NCI-H2029 (cell line): ENCODE measurements at regions not wholly inside any gene's neighbourhood (a gene's known extent, or its start where the extent isn't known, plus 50 kb on each side); places are given as distances from the start of the nearest gene placed in this dataset.

Experiments used
- DNase-seq: peaks from one replicate; lab custom pipeline; 2025; lab: John Stamatoyannopoulos, UW

- DNase-seq: no peak
Measured at GRCh38 chr12:75834591-75834990, 197.0 kb downstream of the PHLDA1 start.

- no peak for DNase-seq
Measured at GRCh38 chr12:75833268-75833667, 198.3 kb downstream of the PHLDA1 start.

DNA sequence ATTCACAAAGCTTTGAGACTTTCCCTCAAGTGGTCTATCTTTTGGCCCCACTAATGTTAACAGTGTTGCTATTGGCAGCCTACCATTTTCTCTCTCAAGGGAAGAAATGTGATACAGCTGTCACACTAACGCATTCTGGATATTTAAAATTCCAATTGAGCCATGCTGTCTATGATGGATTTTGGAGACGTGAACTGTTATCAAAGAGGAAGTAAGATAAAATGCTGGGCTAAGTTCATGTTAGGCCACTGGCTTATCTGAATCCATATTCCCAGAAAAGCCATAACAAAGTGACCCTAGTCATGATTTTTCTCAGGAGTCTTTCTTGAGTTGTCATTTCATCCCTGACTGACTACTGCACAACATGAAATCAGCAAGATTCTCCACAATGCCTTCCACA, 200.2 kb downstream of the PHLDA1 start:
- no peak for DNase-seq

DNA sequence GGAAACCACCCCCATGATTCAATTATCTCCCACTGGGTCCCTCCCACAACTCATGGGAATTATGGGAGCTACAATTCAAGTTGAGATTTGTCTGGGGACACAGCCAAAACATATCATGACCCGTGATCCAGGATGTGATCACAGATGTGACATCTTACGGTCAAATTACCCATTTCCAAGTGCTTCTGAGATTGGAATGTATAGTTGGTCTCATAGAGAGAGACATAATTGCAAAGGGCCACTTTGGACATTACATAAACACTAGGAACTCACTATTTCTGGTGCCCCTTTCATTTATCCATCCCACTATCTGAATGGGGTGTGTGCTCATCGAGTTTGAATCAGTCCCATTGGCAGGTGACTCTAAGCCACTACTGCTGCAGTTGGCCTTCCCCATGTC, 204.5 kb downstream of the PHLDA1 start:
- DNase-seq: no peak

DNA sequence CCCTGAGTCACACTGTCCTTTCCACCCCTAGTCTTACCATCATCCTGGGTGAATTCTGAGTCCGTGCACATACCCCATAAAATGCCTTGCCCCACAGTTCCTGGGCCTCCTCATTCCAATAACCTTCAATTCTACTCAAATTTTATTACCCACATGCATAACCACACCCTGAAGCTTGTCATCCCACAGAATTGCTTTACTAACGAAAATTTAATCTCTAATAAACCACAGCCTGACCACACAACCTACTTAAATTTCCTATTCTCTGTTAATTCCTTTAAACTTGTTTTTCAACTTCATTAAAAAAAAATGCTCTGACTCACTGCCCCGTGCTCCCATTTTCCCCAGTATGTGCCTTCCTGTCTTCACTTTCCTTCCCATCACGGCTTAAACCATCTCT, 205.9 kb downstream of the PHLDA1 start:
- DNase-seq: no peak

GRCh38 chr12:75823475-75823874, 208.1 kb downstream of the PHLDA1 start:
- DNase-seq: no peak

- DNase-seq: no peak
Measured at GRCh38 chr12:75822416-75822815, 209.2 kb downstream of the PHLDA1 start.

DNA sequence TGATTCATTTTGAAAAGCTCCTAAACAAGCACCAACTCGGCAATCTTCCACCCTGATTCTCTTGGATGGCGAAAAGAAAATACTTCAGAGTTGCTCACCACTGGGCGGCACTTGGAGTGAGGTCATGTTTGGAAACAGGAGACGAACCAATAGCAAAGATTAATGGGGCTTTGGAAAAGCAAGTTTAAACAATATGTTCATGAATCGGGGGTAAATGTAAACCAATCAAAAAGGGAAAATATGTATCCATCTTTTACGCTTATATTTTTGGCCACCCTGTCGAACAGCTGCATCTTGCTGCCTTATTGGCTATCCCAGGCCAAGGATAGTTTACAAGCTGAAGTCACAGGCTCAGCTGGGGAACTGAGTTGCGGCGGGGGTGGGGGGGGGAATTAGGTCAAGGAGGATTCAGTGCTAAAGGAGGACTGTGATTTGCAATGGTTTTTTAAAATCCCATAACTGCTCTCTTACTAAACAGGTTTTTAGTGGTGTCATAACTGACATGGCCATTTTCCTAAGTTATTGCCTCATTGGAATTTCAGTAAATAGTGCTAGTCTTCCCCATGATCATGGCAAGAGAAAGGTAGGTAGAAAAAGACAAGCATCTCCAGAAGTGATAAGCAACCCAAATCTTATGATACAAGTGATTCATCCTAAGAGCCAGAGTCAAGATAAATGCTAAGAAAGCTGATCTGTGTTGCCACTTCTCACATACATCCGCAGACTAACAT, 210.6 kb downstream of the PHLDA1 start:
- no peak for DNase-seq

DNA sequence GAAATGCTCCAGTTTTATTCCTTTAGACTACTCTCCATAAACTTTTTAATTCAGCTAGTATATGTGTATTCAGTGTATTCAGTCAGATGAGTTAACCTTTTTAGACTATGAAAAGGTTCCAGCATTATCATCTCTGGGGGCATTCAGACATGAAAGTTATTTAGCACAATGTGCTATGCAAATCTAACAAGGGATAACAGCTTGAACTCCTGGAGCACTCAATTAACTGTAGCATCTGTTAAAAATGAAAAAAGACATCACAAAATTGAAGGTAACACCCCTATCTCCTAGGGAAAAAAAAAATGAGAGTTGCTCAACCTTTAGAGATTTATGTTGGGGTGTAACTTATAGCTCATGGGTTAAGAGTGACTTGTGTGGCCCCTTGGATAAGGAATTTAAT, 211.5 kb downstream of the PHLDA1 start:
- no peak for DNase-seq

DNA sequence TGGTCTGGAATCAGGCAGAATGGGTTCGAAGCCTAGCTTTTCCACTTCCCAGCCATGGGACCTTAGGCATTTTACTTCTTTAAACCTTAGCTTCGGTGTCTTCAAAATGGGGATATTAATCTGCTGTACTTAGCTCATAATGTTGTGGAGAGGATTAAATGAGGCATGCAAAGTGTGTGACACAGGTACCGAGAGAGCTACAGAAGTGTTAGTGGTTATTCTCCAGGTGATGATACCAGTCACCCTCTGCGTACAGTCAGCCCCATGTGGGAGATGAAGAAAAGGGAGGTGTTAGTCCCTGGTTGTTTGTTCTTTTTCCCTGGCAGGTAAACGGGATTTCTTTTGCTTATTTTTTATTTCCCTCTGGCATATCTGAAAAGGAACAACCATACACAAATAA, 212.1 kb downstream of the PHLDA1 start:
- DNase-seq: no peak

DNA sequence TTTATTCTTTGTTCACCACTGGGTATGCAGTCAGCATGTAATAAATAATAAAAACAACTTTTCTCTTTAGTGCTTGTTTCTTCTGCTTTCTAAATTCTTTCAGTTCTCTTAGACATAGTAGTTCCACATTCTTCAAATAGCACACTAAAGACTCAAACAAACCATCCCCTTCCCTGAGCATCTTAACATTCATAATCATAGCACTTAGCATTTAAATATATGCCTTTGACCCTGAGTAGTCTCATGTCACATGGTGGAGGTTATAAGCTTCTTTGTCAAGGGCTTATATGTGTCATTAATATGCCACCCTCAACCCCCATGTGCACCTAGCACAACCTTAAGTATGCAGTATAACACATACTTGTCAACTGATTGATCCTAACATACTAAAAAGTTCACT, 212.7 kb downstream of the PHLDA1 start:
- DNase-seq: no peak

- no peak for DNase-seq
Measured at GRCh38 chr12:75816897-75817296, 214.7 kb downstream of the PHLDA1 start.

DNA sequence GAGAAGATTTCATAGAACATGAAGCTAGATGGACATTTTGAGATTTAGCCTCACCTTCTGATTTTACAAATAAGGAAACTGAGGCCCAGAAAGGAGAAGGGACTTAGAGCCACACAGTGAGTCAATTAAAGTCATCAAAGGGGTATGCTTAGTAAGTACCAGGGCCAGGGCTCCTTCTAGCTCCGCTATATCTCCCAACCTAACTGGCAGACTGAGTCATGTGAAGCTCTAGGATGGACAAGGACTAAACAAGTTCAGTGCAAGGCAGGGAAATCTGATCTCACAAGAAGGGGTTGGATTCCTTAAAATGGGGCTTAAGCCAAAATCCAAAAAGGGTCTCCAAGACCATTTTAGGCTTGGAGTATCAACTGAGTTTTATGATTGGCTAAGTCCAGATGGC, 215.8 kb downstream of the PHLDA1 start:
- no peak for DNase-seq

GRCh38 chr12:75814851-75815754, 216.5 kb downstream of the PHLDA1 start:
- DNase-seq: no peak

DNA sequence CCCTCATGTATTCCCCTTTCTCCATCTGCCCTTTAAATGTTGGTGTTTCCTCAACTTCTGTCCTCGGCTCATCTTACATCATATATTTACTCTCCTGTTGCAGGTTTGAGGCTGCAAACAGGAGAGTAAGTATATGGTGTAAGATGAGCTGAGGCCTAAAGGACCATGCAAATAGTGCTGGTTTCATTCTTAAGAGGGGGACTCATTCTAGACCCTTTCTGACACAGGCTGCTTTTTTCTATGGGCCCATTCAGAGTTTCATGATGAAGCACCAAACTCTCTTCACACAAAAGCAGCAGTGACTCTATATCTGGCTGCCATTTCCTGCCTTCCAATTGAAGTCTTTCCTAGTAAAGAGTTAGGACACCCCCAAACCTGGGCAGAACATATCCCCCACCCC, 218.5 kb downstream of the PHLDA1 start:
- DNase-seq: peak; percentile 43

- peak; percentile 30 for DNase-seq
Measured at GRCh38 chr12:75812271-75813018, 219.1 kb downstream of the PHLDA1 start.

GRCh38 chr12:75809746-75810145, 221.8 kb downstream of the PHLDA1 start:
- DNase-seq: no peak

DNA sequence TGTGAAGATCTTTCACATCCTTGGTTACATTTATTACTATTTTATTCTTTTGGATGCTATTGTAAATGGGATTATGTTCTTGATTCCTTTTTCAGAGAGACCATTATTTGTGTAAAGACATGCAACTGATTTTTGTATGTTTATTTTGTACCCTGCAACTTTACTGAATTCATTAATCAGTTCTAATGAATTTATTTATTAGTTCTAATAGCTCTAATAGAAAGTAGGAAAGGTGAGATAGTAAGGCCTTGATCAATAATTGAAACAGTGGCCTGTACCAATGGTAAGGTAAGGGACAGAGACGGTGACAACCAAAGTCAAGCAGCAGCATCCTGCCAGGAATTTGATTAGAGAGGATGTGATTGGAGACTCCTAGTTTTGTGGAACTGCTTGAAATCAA, 224.1 kb downstream of the PHLDA1 start:
- DNase-seq: no peak

- DNase-seq: no peak
Measured at GRCh38 chr12:75805905-75806304, 225.7 kb downstream of the PHLDA1 start.

DNA sequence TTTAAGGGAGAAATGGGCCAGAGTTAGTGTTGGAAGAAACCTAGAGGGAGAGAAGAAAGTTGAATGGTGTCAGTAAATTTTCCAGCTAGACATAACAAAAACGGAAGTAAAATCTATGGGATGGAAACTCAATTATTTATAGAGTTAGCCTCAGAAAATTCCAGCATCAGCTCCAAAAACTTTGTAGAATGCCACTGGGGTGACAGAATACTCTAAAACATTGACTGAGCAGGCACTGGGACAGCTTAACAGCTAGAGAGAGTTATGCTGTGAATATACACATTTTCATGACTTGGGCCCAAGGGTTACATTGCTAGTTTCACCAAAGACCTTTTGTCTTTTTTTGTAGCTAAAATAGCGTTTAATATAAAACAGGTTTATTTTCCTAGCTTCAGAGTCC, 226.3 kb downstream of the PHLDA1 start:
- no peak for DNase-seq

DNA sequence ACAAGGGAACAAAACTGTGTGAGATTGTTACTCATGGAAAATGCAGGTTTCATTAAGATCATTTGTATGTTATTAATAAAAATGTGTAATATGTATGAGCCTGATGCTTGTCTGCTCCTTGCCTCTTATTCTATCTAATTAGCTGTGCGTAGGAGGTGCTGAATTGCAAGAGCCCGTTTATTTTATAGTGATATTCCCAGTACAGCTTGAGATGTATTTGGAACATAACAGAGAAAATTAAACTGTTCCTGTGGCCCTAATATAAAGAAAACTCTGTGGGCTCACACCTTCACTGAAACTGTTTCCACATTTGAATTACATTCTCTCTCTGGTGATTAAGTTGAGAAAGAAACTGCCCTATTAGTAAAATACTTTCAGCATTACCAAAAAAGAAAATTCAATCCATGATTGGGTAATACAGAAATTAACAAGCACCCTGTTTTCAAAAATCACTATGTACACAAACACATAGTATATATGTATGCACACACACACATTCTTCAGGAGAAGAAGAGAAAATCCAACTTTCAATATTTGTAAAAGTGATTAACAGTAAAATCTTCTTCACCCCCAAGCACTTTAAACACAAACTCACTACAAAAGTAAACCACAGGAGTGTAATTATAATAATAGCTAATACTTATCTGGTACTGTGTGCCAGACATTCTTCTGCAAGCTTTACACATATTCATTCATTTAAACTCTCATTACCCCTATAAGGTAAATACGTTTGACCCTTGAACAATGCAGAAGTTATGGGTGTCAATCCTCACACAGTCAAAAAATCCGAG, 233.2 kb downstream of the PHLDA1 start:
- DNase-seq: no peak

DNA sequence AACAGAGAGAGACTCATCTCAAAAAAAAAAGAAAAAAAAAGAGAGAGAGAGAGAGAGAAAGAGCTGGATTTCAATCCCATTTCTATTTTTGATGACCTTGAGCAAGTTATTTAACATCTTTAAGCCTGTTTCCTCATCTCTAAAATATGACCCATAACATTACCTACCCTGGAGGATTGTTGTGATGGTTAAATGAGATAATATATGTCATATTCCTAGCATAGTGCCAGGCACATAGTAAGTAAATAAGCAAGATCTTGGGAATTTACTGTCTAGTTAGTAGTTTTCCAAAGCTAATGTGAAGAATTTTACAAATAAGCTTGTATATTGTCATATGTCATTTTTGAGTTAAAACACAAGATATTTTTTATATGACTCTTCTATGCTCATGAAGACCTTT, 236.5 kb downstream of the PHLDA1 start:
- DNase-seq: no peak
